ENCODE measurements at regions not wholly inside any gene's neighbourhood (a gene's known extent, or its start where the extent isn't known, plus 50 kb on each side); places are given as distances from the start of the nearest gene placed in this dataset.
A peak's percentile ranks its signal among the peaks of the same experiment; 100 is the strongest.

GRCh38 chr5:53366245-53366644 lies 114.2 kb upstream of the FST start:
- DNase-seq (ENCODE audit: low read depth in 2 of 2), result no peak

GRCh38 chr5:53367727-53368126 lies 112.7 kb upstream of the FST start:
- no peak for DNase-seq (ENCODE audit: low read depth in 2 of 2)

GRCh38 chr5:53368516-53368915 lies 111.9 kb upstream of the FST start:
- no peak for DNase-seq (ENCODE audit: low read depth in 2 of 2)

GRCh38 chr5:53368966-53369605 lies 111.3 kb upstream of the FST start:
- no peak for DNase-seq (ENCODE audit: low read depth in 2 of 2)

- no peak for DNase-seq (ENCODE audit: low read depth in 2 of 2)
These were observed 110.7 kb upstream of the FST start for GRCh38 chr5:53369681-53370080.

- DNase-seq (ENCODE audit: low read depth in 2 of 2), result no peak
These were observed 106.8 kb upstream of the FST start for GRCh38 chr5:53373451-53374158.

- DNase-seq (ENCODE audit: low read depth in 2 of 2), result no peak
These were observed 103.6 kb upstream of the FST start for GRCh38 chr5:53376853-53377252.

GRCh38 chr5:53378190-53378589 lies 102.2 kb upstream of the FST start:
- DNase-seq (ENCODE audit: low read depth in 2 of 2), result no peak

- DNase-seq (ENCODE audit: low read depth in 2 of 2), result peak in 1 of 2 experiments; percentile 46
These were observed 101.7 kb upstream of the FST start for GRCh38 chr5:53378590-53379247.

- no peak for DNase-seq (ENCODE audit: low read depth in 2 of 2)
These were observed 94.1 kb upstream of the FST start for GRCh38 chr5:53386341-53386740.

GRCh38 chr5:53389093-53389492 lies 91.3 kb upstream of the FST start:
- DNase-seq (ENCODE audit: low read depth in 2 of 2), result no peak

- no peak for DNase-seq (ENCODE audit: low read depth in 2 of 2)
These were observed 88.4 kb upstream of the FST start for GRCh38 chr5:53392073-53392472.

- DNase-seq (ENCODE audit: low read depth in 2 of 2), result no peak
These were observed 85.6 kb upstream of the FST start for GRCh38 chr5:53394808-53395207.

- DNase-seq (ENCODE audit: low read depth in 2 of 2), result no peak
These were observed 83.2 kb upstream of the FST start for GRCh38 chr5:53397141-53397757.

GRCh38 chr5:53397845-53398244 lies 82.6 kb upstream of the FST start:
- DNase-seq (ENCODE audit: low read depth in 2 of 2), result no peak

GRCh38 chr5:53399926-53400697 lies 80.3 kb upstream of the FST start:
- DNase-seq (ENCODE audit: low read depth in 2 of 2), result no peak

GRCh38 chr5:53403291-53403690 lies 77.1 kb upstream of the FST start:
- DNase-seq (ENCODE audit: low read depth in 2 of 2), result no peak

- DNase-seq (ENCODE audit: low read depth in 2 of 2), result no peak
These were observed 76.7 kb upstream of the FST start for GRCh38 chr5:53403758-53404157.

GRCh38 chr5:53405396-53405795 lies 75.0 kb upstream of the FST start:
- no peak for DNase-seq (ENCODE audit: low read depth in 2 of 2)

GRCh38 chr5:53406630-53407316 lies 73.7 kb upstream of the FST start:
- peak; percentile 67 to 70 for DNase-seq (ENCODE audit: low read depth in 2 of 2)

- no peak for DNase-seq (ENCODE audit: low read depth in 2 of 2)
These were observed 73.1 kb upstream of the FST start for GRCh38 chr5:53407373-53407772.

Data from fibroblast of skin of left biceps (primary cell).